Activated B cell treated with CpG ODN at 0.5 μM for 24 hours (primary cell): ENCODE measurements at regions not wholly inside any gene's neighbourhood (a gene's known extent, or its start where the extent isn't known, plus 50 kb on each side); places are given as distances from the start of the nearest gene placed in this dataset.

Experiments used
- ATAC-seq: fragments of 200-7000 bp; cut with Tn5 transposase; one replicate; pipeline ENCODE4 v1.10.0; 2021; ENCODE audit warnings: low read depth, mild to moderate bottlenecking, moderate library complexity
- CTCF ChIA-PET: fragments of 350-600 bp; sonication (Branson Sonifier 250); formaldehyde crosslinking; loops from one replicate; lab custom pipeline; 2021; ENCODE audit warnings: antibody characterized with exemption; lab: Charles Lee
- POLR2A ChIA-PET: fragments of 350-600 bp; sonication (Branson Sonifier 250); formaldehyde crosslinking; loops from one replicate; lab custom pipeline; 2021; ENCODE audit warnings: antibody characterized with exemption; lab: Charles Lee
- DNase-seq: peaks from one replicate; pipeline ENCODE4 v3.0.0; 2022
- H3K27ac Mint-ChIP-seq: one replicate; pipeline ENCODE4 v1.8.0; 2020; ENCODE audit warnings: mixed read lengths
- H3K27me3 Mint-ChIP-seq: one replicate; pipeline ENCODE4 v1.8.0; 2021; ENCODE audit warnings: mixed read lengths
- H3K36me3 Mint-ChIP-seq: one replicate; pipeline ENCODE4 v1.8.0; 2021; ENCODE audit warnings: low read depth, mixed read lengths
- H3K4me1 Mint-ChIP-seq: one replicate; pipeline ENCODE4 v1.8.0; 2021; ENCODE audit warnings: mixed read lengths
- H3K4me3 Mint-ChIP-seq: one replicate; pipeline ENCODE4 v1.8.0; 2020; ENCODE audit warnings: mild to moderate bottlenecking, mixed read lengths
- H3K9me3 Mint-ChIP-seq: one replicate; pipeline ENCODE4 v1.8.0; 2020; ENCODE audit warnings: mixed read lengths
- CTCF ChIP-seq: fragments of 200-600 bp; IDR thresholded peaks from one replicate; pipeline ENCODE4 v1.8.0; 2022; ENCODE audit warnings: antibody characterized with exemption, mild to moderate bottlenecking
- intact Hi-C: fragments of 100-400 bp; cut with micrococcal nuclease; formaldehyde crosslinking; loops from one replicate; pipeline ENCODE4 v1.15.1; 2024

- Mint-ChIP-seq H3K4me3 (no peak overlapping the region), H3K4me1 (peaks cover 28% of the 10 kb centered on the region), H3K27me3 (no peaks in the 10 kb centered on the region), H3K9me3 (peaks cover 5% of the 10 kb centered on the region), H3K27ac (no peak overlapping the region), H3K36me3 (peaks cover 3% of the 10 kb centered on the region)
- CTCF ChIA-PET = no interaction called here
- POLR2A ChIA-PET = interaction anchor here (0.6 kb wide), 1 partner anchor 536 kb away, joined by 3 read pairs; no protein-coding TSS in a partner anchor
- intact Hi-C loops = no loop called here
- ATAC-seq (no peak), DNase-seq (no peak)
- no peak for TF ChIP-seq CTCF
Measured at GRCh38 chr5:89425062-89425461, 542.1 kb upstream of the MEF2C start.

GRCh38 chr5:89421035-89421434, 538.1 kb upstream of the MEF2C start:
- no peaks in the 10 kb centered on the region for H3K27me3 Mint-ChIP-seq
- TF ChIP-seq CTCF = no peak
- ATAC-seq = peak; percentile 88

GRCh38 chr5:89418407-89419085, 535.6 kb upstream of the MEF2C start:
- no peak for TF ChIP-seq CTCF
- H3K9me3 Mint-ChIP-seq = peaks cover 12% of the 10 kb centered on the region
- intact Hi-C loops = no loop called here
- H3K36me3 Mint-ChIP-seq = peaks cover 6% of the 10 kb centered on the region
- ATAC-seq (no peak), DNase-seq (no peak)
- POLR2A ChIA-PET = interaction anchor here (0.7 kb wide), 1 partner anchor 316 kb away, joined by 3 read pairs; no protein-coding TSS in a partner anchor
- peak overlapping the region; percentile 27 for H3K27ac Mint-ChIP-seq
- H3K4me1 Mint-ChIP-seq = peaks cover 34% of the 10 kb centered on the region
- no peak overlapping the region for H3K4me3 Mint-ChIP-seq
- CTCF ChIA-PET = no interaction called here
- H3K27me3 Mint-ChIP-seq = no peaks in the 10 kb centered on the region

More at GRCh38 chr5:89421035-89421434, 538.1 kb upstream of the MEF2C start:
- Mint-ChIP-seq H3K36me3 (peaks cover 6% of the 10 kb centered on the region), H3K27ac (peak overlapping the region; percentile 60), H3K4me1 (peaks cover 44% of the 10 kb centered on the region), H3K4me3 (peak overlapping the region; percentile 33), H3K9me3 (peaks cover 16% of the 10 kb centered on the region)
- ChIA-PET CTCF (interaction anchor here (1.0 kb wide), 1 partner anchor 16 kb away, joined by 4 read pairs; no protein-coding TSS in a partner anchor), POLR2A (interaction anchor here (0.8 to 1.2 kb wide), 2 partner anchors 11 to 17 kb away, joined by 3 to 6 read pairs; no protein-coding TSS in a partner anchor)
- intact Hi-C loops = loop anchor here (1.0 to 2.0 kb wide), 2 partner anchors 12 to 16 kb away; no protein-coding TSS in a partner anchor
- DNase-seq = no peak

GRCh38 chr5:89417990-89418389, 535.0 kb upstream of the MEF2C start:
- H3K27me3 Mint-ChIP-seq = no peaks in the 10 kb centered on the region
- H3K36me3 Mint-ChIP-seq = peaks cover 3% of the 10 kb centered on the region
- POLR2A ChIA-PET = interaction anchor here (0.7 kb wide), 1 partner anchor 315 kb away, joined by 3 read pairs; no protein-coding TSS in a partner anchor
- CTCF ChIA-PET = no interaction called here
- peaks cover 34% of the 10 kb centered on the region for H3K4me1 Mint-ChIP-seq
- no peak overlapping the region for H3K27ac Mint-ChIP-seq
- no peak for TF ChIP-seq CTCF
- intact Hi-C loops = no loop called here
- DNase-seq (no peak), ATAC-seq (no peak)
- peaks cover 12% of the 10 kb centered on the region for H3K9me3 Mint-ChIP-seq
- H3K4me3 Mint-ChIP-seq = no peak overlapping the region

- DNase-seq (no peak), ATAC-seq (no peak)
- Mint-ChIP-seq H3K4me1 (peaks cover 34% of the 10 kb centered on the region), H3K27ac (no peak overlapping the region), H3K9me3 (peaks cover 16% of the 10 kb centered on the region), H3K4me3 (no peak overlapping the region), H3K27me3 (no peaks in the 10 kb centered on the region), H3K36me3 (peaks cover 3% of the 10 kb centered on the region)
- POLR2A ChIA-PET = interaction anchor here (0.7 kb wide), 1 partner anchor 315 kb away, joined by 3 read pairs; no protein-coding TSS in a partner anchor
- no peak for TF ChIP-seq CTCF
- intact Hi-C loops = no loop called here
- CTCF ChIA-PET = no interaction called here
Measured at GRCh38 chr5:89417515-89417914, 534.5 kb upstream of the MEF2C start.
